Activated CD8-positive, alpha-beta memory T cell treated with anti-CD3 and anti-CD28 coated beads, Interleukin-2, amount 50 U/mL, for 48 hours (primary cell): ENCODE measurements at regions not wholly inside any gene's neighbourhood (a gene's known extent, or its start where the extent isn't known, plus 50 kb on each side); places are given as distances from the start of the nearest gene placed in this dataset.

ENCODE experiments used
- DNase-seq: peaks from one replicate; pipeline ENCODE4 v3.0.0-alpha.2; 2020

- DNase-seq, result no peak
These were observed 1641.3 kb upstream of the SLC39A10 start for GRCh38 chr2:194015751-194016150.

- no peak for DNase-seq
These were observed 1642.4 kb upstream of the SLC39A10 start for GRCh38 chr2:194014639-194015038.

GRCh38 chr2:194004590-194005206, 1652.3 kb upstream of the SLC39A10 start:
- DNase-seq, result no peak

GRCh38 chr2:194003911-194004310, 1653.1 kb upstream of the SLC39A10 start:
- DNase-seq, result no peak

- DNase-seq, result no peak
These were observed 1654.2 kb upstream of the SLC39A10 start for GRCh38 chr2:194002699-194003368.

GRCh38 chr2:193990868-193991267, 1666.2 kb upstream of the SLC39A10 start:
- DNase-seq, result no peak

- no peak for DNase-seq
These were observed 1667.4 kb upstream of the SLC39A10 start for GRCh38 chr2:193989645-193990044.

GRCh38 chr2:193988784-193989183, 1668.2 kb upstream of the SLC39A10 start:
- DNase-seq, result no peak

- DNase-seq, result no peak
These were observed 1671.8 kb upstream of the SLC39A10 start for GRCh38 chr2:193985272-193985671.

GRCh38 chr2:193980599-193980998, 1676.4 kb upstream of the SLC39A10 start:
- no peak for DNase-seq

GRCh38 chr2:193973781-193974180, 1683.2 kb upstream of the SLC39A10 start:
- DNase-seq, result no peak

GRCh38 chr2:193966590-193966989, 1690.4 kb upstream of the SLC39A10 start:
- DNase-seq, result no peak

GRCh38 chr2:193965263-193965662, 1691.8 kb upstream of the SLC39A10 start:
- DNase-seq, result no peak

GRCh38 chr2:193963472-193964119, 1693.4 kb upstream of the SLC39A10 start:
- no peak for DNase-seq

- DNase-seq, result no peak
These were observed 1710.2 kb upstream of the SLC39A10 start for GRCh38 chr2:193946806-193947205.

- DNase-seq, result no peak
These were observed 1713.5 kb upstream of the SLC39A10 start for GRCh38 chr2:193943406-193943960.

- no peak for DNase-seq
These were observed 1721.9 kb upstream of the SLC39A10 start for GRCh38 chr2:193935114-193935513.

GRCh38 chr2:193929131-193929530, 1727.9 kb upstream of the SLC39A10 start:
- no peak for DNase-seq

- no peak for DNase-seq
These were observed 1712.8 kb upstream of the TMEFF2 start for GRCh38 chr2:193907561-193907960.

GRCh38 chr2:193900292-193900691, 1705.6 kb upstream of the TMEFF2 start:
- DNase-seq, result no peak

- no peak for DNase-seq
These were observed 1700.5 kb upstream of the TMEFF2 start for GRCh38 chr2:193895226-193895625.

GRCh38 chr2:193894081-193894480, 1699.3 kb upstream of the TMEFF2 start:
- no peak for DNase-seq

GRCh38 chr2:193891023-193891422, 1696.3 kb upstream of the TMEFF2 start:
- no peak for DNase-seq

- DNase-seq, result no peak
These were observed 1690.7 kb upstream of the TMEFF2 start for GRCh38 chr2:193885419-193885818.
